Liver (tissue), 3 donors: ENCODE measurements at regions not wholly inside any gene's neighbourhood (a gene's known extent, or its start where the extent isn't known, plus 50 kb on each side); places are given as distances from the start of the nearest gene placed in this dataset.

Source experiments
- CTCF ChIP-seq: fragments of 150-350 bp; IDR thresholded peaks from 2 replicates; pipeline ENCODE4 v1.5.1; 2017; ENCODE audit warnings: improper control_type of control experiment, low read depth, low read length; ENCODE audit not compliant: missing input control
- JUND ChIP-seq, 2 donors: IDR thresholded peaks; 2 replicates each; pipeline ENCODE4 v1.6.1; 2016; ENCODE audit warnings: antibody characterized with exemption in 2 of 2
- MAX ChIP-seq: IDR thresholded peaks from 2 replicates; pipeline ENCODE4 v1.6.1; 2016; ENCODE audit warnings: antibody characterized with exemption
- SP1 ChIP-seq: IDR thresholded peaks from 2 replicates; pipeline ENCODE4 v1.6.1; 2018; ENCODE audit warnings: antibody characterized with exemption, mild to moderate bottlenecking
- donor health status: healthy.
- donor health status: healthy.

GRCh38 chr4:41866799-41867677 is 68.2 kb upstream of the TMEM33 start:
- TF ChIP-seq JUND (IDR thresholded peaks at IDR 0.05) = no peak
- TF ChIP-seq MAX = no peak
- no peak for TF ChIP-seq CTCF
- TF ChIP-seq SP1 = no peak
